GM12864 (cell line): ENCODE measurements at regions not wholly inside any gene's neighbourhood (a gene's known extent, or its start where the extent isn't known, plus 50 kb on each side); places are given as distances from the start of the nearest gene placed in this dataset.

Experiments used
- DNase-seq: peaks from one replicate; pipeline ENCODE4 v3.0.0-alpha.2; 2011; ENCODE audit warnings: low read depth
- H3K4me3 ChIP-seq: 2 replicates; pipeline ENCODE4 v1.5.1; 2011; ENCODE audit warnings: mild to moderate bottlenecking, low read depth, low read length, control low read depth
- CTCF ChIP-seq: IDR thresholded peaks from 2 replicates; pipeline ENCODE4 v1.5.1; 2011; ENCODE audit warnings: low read depth, mild to moderate bottlenecking, moderate library complexity, low read length, control low read depth, inconsistent platforms; ENCODE audit errors: missing control alignments

GRCh38 chr5:72005671-72006070, 101.6 kb upstream of the MAP1B start:
- TF ChIP-seq CTCF, result no peak
- H3K4me3 ChIP-seq, result no peak overlapping the region
- no peak for DNase-seq

GRCh38 chr5:72006361-72006760, 100.9 kb upstream of the MAP1B start:
- TF ChIP-seq CTCF, result no peak
- no peak for DNase-seq

GRCh38 chr5:72007336-72008111, 99.8 kb upstream of the MAP1B start:
- no peak overlapping the region for H3K4me3 ChIP-seq
- no peak for DNase-seq
- no peak for TF ChIP-seq CTCF

More at GRCh38 chr5:72006361-72006760, 100.9 kb upstream of the MAP1B start:
- H3K4me3 ChIP-seq, result no peak overlapping the region

- DNase-seq, result no peak
- no peak overlapping the region for H3K4me3 ChIP-seq
- no peak for TF ChIP-seq CTCF
These were observed 98.0 kb upstream of the MAP1B start for GRCh38 chr5:72009280-72009679.

GRCh38 chr5:72010430-72010829, 96.8 kb upstream of the MAP1B start:
- no peak for DNase-seq
- no peak for TF ChIP-seq CTCF
- H3K4me3 ChIP-seq, result no peak overlapping the region

GRCh38 chr5:72012906-72013305, 94.4 kb upstream of the MAP1B start:
- TF ChIP-seq CTCF, result no peak
- H3K4me3 ChIP-seq, result no peak overlapping the region
- DNase-seq, result no peak
